Endodermal cell (in vitro differentiated cells): ENCODE measurements at regions not wholly inside any gene's neighbourhood (a gene's known extent, or its start where the extent isn't known, plus 50 kb on each side); places are given as distances from the start of the nearest gene placed in this dataset.

Source experiments
- DNase-seq: peaks from one replicate; pipeline ENCODE4 v3.0.0-alpha.2; 2017
- H3K27ac ChIP-seq: 2 replicates; pipeline ENCODE4 v1.5.1; 2013; ENCODE audit warnings: mild to moderate bottlenecking, low read depth, low read length, moderate library complexity
- H3K27me3 ChIP-seq: 2 replicates; pipeline ENCODE4 v1.6.1; 2013; ENCODE audit warnings: mild to moderate bottlenecking, low read length, moderate library complexity; ENCODE audit not compliant: insufficient read depth, control insufficient read depth, poor library complexity, severe bottlenecking
- H3K36me3 ChIP-seq: 2 replicates; pipeline ENCODE4 v1.7.0; 2013; ENCODE audit warnings: mild to moderate bottlenecking, low read length, moderate library complexity; ENCODE audit not compliant: control insufficient read depth, insufficient read depth
- H3K4me1 ChIP-seq: one replicate; pipeline ENCODE4 v1.7.0; 2013; ENCODE audit warnings: low read length; ENCODE audit not compliant: control insufficient read depth, insufficient read depth
- H3K4me3 ChIP-seq: 2 replicates; pipeline ENCODE4 v1.5.1; 2013; ENCODE audit warnings: mild to moderate bottlenecking, low read length, moderate library complexity
- H3K9ac ChIP-seq: 2 replicates; pipeline ENCODE4 v1.6.1; 2013; ENCODE audit warnings: mild to moderate bottlenecking, low read length, moderate library complexity; ENCODE audit not compliant: poor library complexity, severe bottlenecking; ENCODE audit errors: extremely low read depth
- H3K9me3 ChIP-seq: 2 replicates; pipeline ENCODE4 v1.6.1; 2013; ENCODE audit warnings: mild to moderate bottlenecking, low read length, moderate library complexity; ENCODE audit not compliant: control insufficient read depth
- H3K27ac Mint-ChIP-seq: 2 replicates; pipeline ENCODE4 v1.8.0; 2020; ENCODE audit warnings: mixed read lengths
- H3K27me3 Mint-ChIP-seq: 2 replicates; pipeline ENCODE4 v1.8.0; 2021; ENCODE audit warnings: mild to moderate bottlenecking, mixed read lengths; ENCODE audit not compliant: insufficient read depth
- H3K36me3 Mint-ChIP-seq: 2 replicates; pipeline ENCODE4 v1.8.0; 2020; ENCODE audit warnings: low read depth, mixed read lengths
- H3K4me1 Mint-ChIP-seq: 2 replicates; pipeline ENCODE4 v1.8.0; 2020; ENCODE audit warnings: mixed read lengths
- H3K4me3 Mint-ChIP-seq: 2 replicates; pipeline ENCODE4 v1.8.0; 2020; ENCODE audit warnings: mild to moderate bottlenecking, moderate library complexity, mixed read lengths
- H3K9me3 Mint-ChIP-seq: 2 replicates; pipeline ENCODE4 v1.8.0; 2020; ENCODE audit warnings: mild to moderate bottlenecking, mixed read lengths
- WGBS, 2 experiments: methylation state at CpG; one replicate each; pipeline versions ENCODE4 v1.1.5 to v1.1.7; 2013; ENCODE audit warnings: missing lambda C conversion rate in 2 of 2, mixed read lengths in 1 of 2; ENCODE audit not compliant: insufficient coverage in 1 of 2, insufficient read length in 1 of 2; 5-methylcytosine and 5-hydroxymethylcytosine counted together
- TF ChIP-seq, protein P1 (sequence below): fragments of 200-600 bp; sonication (generic); conservative IDR thresholded peaks from 2 replicates; pipeline ENCODE4 v1.5.0; 2021; ENCODE audit warnings: antibody characterized with exemption, mild to moderate bottlenecking

DNA sequence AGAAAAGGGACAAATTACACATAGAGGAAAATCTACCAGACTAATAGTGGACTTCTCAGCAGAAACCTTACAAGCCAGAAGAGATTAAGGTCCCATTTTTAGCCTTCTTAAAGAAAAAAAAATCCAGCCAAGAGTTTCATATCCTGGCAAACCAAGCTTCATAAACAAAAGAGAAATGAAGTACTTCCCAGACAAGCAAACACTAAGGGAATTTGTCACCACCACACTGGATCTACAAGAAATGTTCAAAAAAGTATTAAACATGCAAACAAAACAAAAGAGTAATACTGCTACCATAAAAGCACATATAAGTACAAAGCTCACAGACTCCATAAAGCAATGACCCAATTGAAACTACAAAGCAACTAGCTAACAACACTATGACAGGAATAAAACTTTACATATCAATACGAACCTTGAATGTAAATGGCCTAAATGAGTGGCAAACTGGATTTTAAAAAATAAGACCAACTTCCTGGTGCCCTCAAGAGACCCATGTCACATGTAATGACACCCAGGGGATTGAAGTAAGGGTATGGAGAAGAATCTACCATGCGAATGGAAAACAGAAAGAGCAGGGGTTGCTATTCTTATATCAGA is 260.7 kb upstream of the PPP2R2D start:
- H3K9ac ChIP-seq = no peak overlapping the region
- H3K4me1 ChIP-seq = no peaks in the 10 kb centered on the region
- no peaks in the 10 kb centered on the region for H3K36me3 ChIP-seq
- H3K9me3 ChIP-seq = no peaks in the 10 kb centered on the region
- no peak overlapping the region for H3K27ac ChIP-seq
- Mint-ChIP-seq H3K27ac (no peak overlapping the region), H3K4me3 (no peak overlapping the region), H3K9me3 (peaks cover 19% of the 10 kb centered on the region), H3K36me3 (no peaks in the 10 kb centered on the region), H3K27me3 (peaks cover 3% of the 10 kb centered on the region), H3K4me1 (peaks cover 7% of the 10 kb centered on the region)
- TF ChIP-seq, protein P1, sequence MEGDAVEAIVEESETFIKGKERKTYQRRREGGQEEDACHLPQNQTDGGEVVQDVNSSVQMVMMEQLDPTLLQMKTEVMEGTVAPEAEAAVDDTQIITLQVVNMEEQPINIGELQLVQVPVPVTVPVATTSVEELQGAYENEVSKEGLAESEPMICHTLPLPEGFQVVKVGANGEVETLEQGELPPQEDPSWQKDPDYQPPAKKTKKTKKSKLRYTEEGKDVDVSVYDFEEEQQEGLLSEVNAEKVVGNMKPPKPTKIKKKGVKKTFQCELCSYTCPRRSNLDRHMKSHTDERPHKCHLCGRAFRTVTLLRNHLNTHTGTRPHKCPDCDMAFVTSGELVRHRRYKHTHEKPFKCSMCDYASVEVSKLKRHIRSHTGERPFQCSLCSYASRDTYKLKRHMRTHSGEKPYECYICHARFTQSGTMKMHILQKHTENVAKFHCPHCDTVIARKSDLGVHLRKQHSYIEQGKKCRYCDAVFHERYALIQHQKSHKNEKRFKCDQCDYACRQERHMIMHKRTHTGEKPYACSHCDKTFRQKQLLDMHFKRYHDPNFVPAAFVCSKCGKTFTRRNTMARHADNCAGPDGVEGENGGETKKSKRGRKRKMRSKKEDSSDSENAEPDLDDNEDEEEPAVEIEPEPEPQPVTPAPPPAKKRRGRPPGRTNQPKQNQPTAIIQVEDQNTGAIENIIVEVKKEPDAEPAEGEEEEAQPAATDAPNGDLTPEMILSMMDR = no peak
- no peak overlapping the region for H3K4me3 ChIP-seq
- H3K27me3 ChIP-seq = no peaks in the 10 kb centered on the region
- WGBS, 2 experiments = 86% methylated on average over 1 of the region's 2 CpGs; no CpG with 5 or more reads in 1 of the 2 experiments
- no peak for DNase-seq

DNA sequence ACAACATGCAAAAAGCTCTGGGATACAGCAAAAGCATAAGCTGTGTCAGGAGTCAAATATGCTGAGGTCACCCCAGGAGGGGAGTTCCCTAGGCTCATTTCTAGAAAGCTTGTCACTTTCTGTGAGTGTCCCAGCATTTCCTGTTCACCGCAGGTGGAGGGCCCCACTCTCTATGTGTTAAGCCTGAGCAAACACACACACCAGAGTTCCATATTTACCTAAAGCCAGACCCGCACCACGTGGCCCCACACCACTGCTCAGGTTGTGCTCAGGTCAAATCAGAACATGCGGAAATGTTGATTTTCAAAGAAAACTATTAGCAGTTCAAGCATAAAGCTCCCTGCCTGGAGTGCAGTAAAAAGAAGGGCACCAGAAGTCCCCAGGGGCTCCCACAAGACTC is 259.6 kb upstream of the PPP2R2D start:
- peak overlapping the region; percentile 67 for H3K27ac Mint-ChIP-seq
- H3K9me3 Mint-ChIP-seq = peaks cover 19% of the 10 kb centered on the region
- no peaks in the 10 kb centered on the region for H3K4me1 ChIP-seq
- H3K9ac ChIP-seq = no peak overlapping the region
- DNase-seq = no peak
- H3K27me3 ChIP-seq = no peaks in the 10 kb centered on the region
- no peak overlapping the region for H3K4me3 Mint-ChIP-seq
- WGBS, 2 experiments = 48 to 51% methylated on average over 4 of the region's 4 CpGs
- no peaks in the 10 kb centered on the region for H3K36me3 ChIP-seq
- peaks cover 2% of the 10 kb centered on the region for H3K27me3 Mint-ChIP-seq
- no peaks in the 10 kb centered on the region for H3K36me3 Mint-ChIP-seq
- no peaks in the 10 kb centered on the region for H3K9me3 ChIP-seq
- no peak overlapping the region for H3K27ac ChIP-seq
- peaks cover 7% of the 10 kb centered on the region for H3K4me1 Mint-ChIP-seq
- TF ChIP-seq, protein P1 = no peak
- H3K4me3 ChIP-seq = no peak overlapping the region

DNA sequence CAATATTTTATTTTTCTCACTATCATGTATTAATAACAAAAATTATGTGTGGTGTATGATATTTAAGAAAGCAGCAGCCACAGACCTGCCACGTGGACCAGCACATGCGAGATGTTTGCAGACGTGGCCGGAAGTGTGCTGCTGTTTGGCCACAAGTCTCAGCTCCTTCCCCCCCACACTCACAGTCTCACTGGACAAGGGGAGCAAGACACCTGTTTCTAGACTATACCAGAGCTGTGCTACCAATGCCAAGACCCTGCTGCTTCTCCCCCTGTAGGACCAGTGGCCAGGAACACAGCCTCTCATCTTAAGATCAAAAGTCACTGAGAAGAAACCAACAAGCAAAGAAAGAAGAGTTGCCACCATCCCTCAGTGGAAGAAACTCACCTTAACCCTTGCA is 258.9 kb upstream of the PPP2R2D start:
- H3K9me3 ChIP-seq = no peaks in the 10 kb centered on the region
- H3K9me3 Mint-ChIP-seq = peaks cover 19% of the 10 kb centered on the region
- H3K36me3 ChIP-seq = no peaks in the 10 kb centered on the region
- TF ChIP-seq, protein P1 = no peak
- no peak overlapping the region for H3K27ac Mint-ChIP-seq
- H3K27ac ChIP-seq = no peak overlapping the region
- H3K27me3 ChIP-seq = no peaks in the 10 kb centered on the region
- DNase-seq = no peak
- H3K27me3 Mint-ChIP-seq = peaks cover 2% of the 10 kb centered on the region
- H3K36me3 Mint-ChIP-seq = no peaks in the 10 kb centered on the region
- no peaks in the 10 kb centered on the region for H3K4me1 ChIP-seq
- no peak overlapping the region for H3K9ac ChIP-seq
- H3K4me3 ChIP-seq = no peak overlapping the region
- no peak overlapping the region for H3K4me3 Mint-ChIP-seq
- peaks cover 7% of the 10 kb centered on the region for H3K4me1 Mint-ChIP-seq
- 89 to 93% methylated on average over 3 to 4 of the region's 4 CpGs for WGBS, 2 experiments
